ENCODE measurements at regions not wholly inside any gene's neighbourhood (a gene's known extent, or its start where the extent isn't known, plus 50 kb on each side); places are given as distances from the start of the nearest gene placed in this dataset.

- DNase-seq (ENCODE audit: low read depth), result no peak
- no peak overlapping the region for H3K4me3 ChIP-seq (replicated peaks; ENCODE audit: low read depth, low read length)
- no peak for TF ChIP-seq CTCF (IDR thresholded peaks at IDR 0.05; ENCODE audit: low read length, missing control alignments)
Measured at GRCh38 chr6:132136981-132137380, 185.8 kb upstream of the CCN2 start.

- no peak for DNase-seq (ENCODE audit: low read depth)
- no peak for TF ChIP-seq CTCF (IDR thresholded peaks at IDR 0.05; ENCODE audit: low read length, missing control alignments)
- no peak overlapping the region for H3K4me3 ChIP-seq (replicated peaks; ENCODE audit: low read depth, low read length)
Measured at GRCh38 chr6:132135409-132135808, 184.2 kb upstream of the CCN2 start.

GRCh38 chr6:132133736-132134445 is 182.7 kb upstream of the CCN2 start:
- no peak for TF ChIP-seq CTCF (IDR thresholded peaks at IDR 0.05; ENCODE audit: low read length, missing control alignments)
- DNase-seq (ENCODE audit: low read depth), result no peak
- H3K4me3 ChIP-seq (replicated peaks; ENCODE audit: low read depth, low read length), result no peak overlapping the region

GRCh38 chr6:132132924-132133639 is 181.9 kb upstream of the CCN2 start:
- no peak overlapping the region for H3K4me3 ChIP-seq (replicated peaks; ENCODE audit: low read depth, low read length)
- TF ChIP-seq CTCF (IDR thresholded peaks at IDR 0.05; ENCODE audit: low read length, missing control alignments), result no peak
- DNase-seq (ENCODE audit: low read depth), result peak; percentile 68

- DNase-seq (ENCODE audit: low read depth), result peak; percentile 85
- no peak overlapping the region for H3K4me3 ChIP-seq (replicated peaks; ENCODE audit: low read depth, low read length)
- no peak for TF ChIP-seq CTCF (IDR thresholded peaks at IDR 0.05; ENCODE audit: low read length, missing control alignments)
Measured at GRCh38 chr6:132132422-132132821, 181.2 kb upstream of the CCN2 start.

- no peak overlapping the region for H3K4me3 ChIP-seq (replicated peaks; ENCODE audit: low read depth, low read length)
- DNase-seq (ENCODE audit: low read depth), result peak; percentile 99
- no peak for TF ChIP-seq CTCF (IDR thresholded peaks at IDR 0.05; ENCODE audit: low read length, missing control alignments)
Measured at GRCh38 chr6:132131758-132132157, 180.6 kb upstream of the CCN2 start.
